Nephron progenitor cell (in vitro differentiated cells): ENCODE measurements at regions not wholly inside any gene's neighbourhood (a gene's known extent, or its start where the extent isn't known, plus 50 kb on each side); places are given as distances from the start of the nearest gene placed in this dataset.

Experiments
- DNase-seq: peaks from one replicate; pipeline ENCODE4 v3.0.0; 2021
- H3K27ac Mint-ChIP-seq: 2 replicates; pipeline ENCODE4 v1.8.0; 2021; ENCODE audit warnings: mild to moderate bottlenecking, moderate library complexity, mixed read lengths
- H3K27me3 Mint-ChIP-seq: 2 replicates; pipeline ENCODE4 v1.8.0; 2021; ENCODE audit warnings: mild to moderate bottlenecking, low read depth, mixed read lengths; ENCODE audit not compliant: poor library complexity
- H3K36me3 Mint-ChIP-seq: 2 replicates; pipeline ENCODE4 v1.8.0; 2021; ENCODE audit warnings: low read depth, mixed read lengths
- H3K4me1 Mint-ChIP-seq: 2 replicates; pipeline ENCODE4 v1.8.0; 2021; ENCODE audit warnings: mixed read lengths
- H3K4me3 Mint-ChIP-seq: 2 replicates; pipeline ENCODE4 v1.8.0; 2021; ENCODE audit warnings: mild to moderate bottlenecking, moderate library complexity, mixed read lengths
- H3K9me3 Mint-ChIP-seq: 2 replicates; pipeline ENCODE4 v1.8.0; 2021; ENCODE audit warnings: mild to moderate bottlenecking, moderate library complexity, mixed read lengths
- CTCF ChIP-seq: fragments of 200-600 bp; sonication (generic); IDR thresholded peaks from 2 replicates; pipeline ENCODE4 v1.5.0; 2021; ENCODE audit warnings: antibody characterized with exemption

GRCh38 chr12:84191779-84192178, 720.8 kb downstream of the SLC6A15 start:
- H3K36me3 Mint-ChIP-seq: no peaks in the 10 kb centered on the region
- H3K4me1 Mint-ChIP-seq: no peaks in the 10 kb centered on the region
- H3K27me3 Mint-ChIP-seq: peaks cover 3% of the 10 kb centered on the region
- no peak overlapping the region for H3K4me3 Mint-ChIP-seq
- H3K27ac Mint-ChIP-seq: no peak overlapping the region
- TF ChIP-seq CTCF: no peak
- peaks cover 27% of the 10 kb centered on the region for H3K9me3 Mint-ChIP-seq
- DNase-seq: no peak

GRCh38 chr12:84186433-84186832, 726.2 kb downstream of the SLC6A15 start:
- Mint-ChIP-seq H3K9me3 (peaks cover 4% of the 10 kb centered on the region), H3K4me1 (no peaks in the 10 kb centered on the region), H3K36me3 (no peaks in the 10 kb centered on the region), H3K4me3 (no peak overlapping the region), H3K27me3 (no peaks in the 10 kb centered on the region), H3K27ac (no peak overlapping the region)
- no peak for DNase-seq
- no peak for TF ChIP-seq CTCF

- no peaks in the 10 kb centered on the region for H3K27me3 Mint-ChIP-seq
- no peak overlapping the region for H3K27ac Mint-ChIP-seq
- H3K36me3 Mint-ChIP-seq: no peaks in the 10 kb centered on the region
- H3K4me3 Mint-ChIP-seq: no peak overlapping the region
- no peak for TF ChIP-seq CTCF
- DNase-seq: no peak
- no peaks in the 10 kb centered on the region for H3K4me1 Mint-ChIP-seq
- H3K9me3 Mint-ChIP-seq: no peaks in the 10 kb centered on the region
These were observed 729.0 kb downstream of the SLC6A15 start for GRCh38 chr12:84183576-84183975.

- TF ChIP-seq CTCF: no peak
- Mint-ChIP-seq H3K27ac (no peak overlapping the region), H3K4me3 (no peak overlapping the region), H3K36me3 (no peaks in the 10 kb centered on the region), H3K4me1 (no peaks in the 10 kb centered on the region), H3K9me3 (no peaks in the 10 kb centered on the region), H3K27me3 (no peaks in the 10 kb centered on the region)
- DNase-seq: no peak
These were observed 738.5 kb downstream of the SLC6A15 start for GRCh38 chr12:84174115-84174514.

GRCh38 chr12:84172823-84173424, 739.7 kb downstream of the SLC6A15 start:
- H3K4me1 Mint-ChIP-seq: no peaks in the 10 kb centered on the region
- DNase-seq: no peak
- H3K27ac Mint-ChIP-seq: no peak overlapping the region
- H3K4me3 Mint-ChIP-seq: no peak overlapping the region
- no peaks in the 10 kb centered on the region for H3K36me3 Mint-ChIP-seq
- H3K27me3 Mint-ChIP-seq: no peaks in the 10 kb centered on the region
- TF ChIP-seq CTCF: no peak
- no peaks in the 10 kb centered on the region for H3K9me3 Mint-ChIP-seq

GRCh38 chr12:84166812-84167211, 745.8 kb downstream of the SLC6A15 start:
- H3K4me1 Mint-ChIP-seq: no peaks in the 10 kb centered on the region
- TF ChIP-seq CTCF: no peak
- H3K27ac Mint-ChIP-seq: no peak overlapping the region
- no peaks in the 10 kb centered on the region for H3K27me3 Mint-ChIP-seq
- no peaks in the 10 kb centered on the region for H3K36me3 Mint-ChIP-seq
- no peak overlapping the region for H3K4me3 Mint-ChIP-seq
- no peaks in the 10 kb centered on the region for H3K9me3 Mint-ChIP-seq
- no peak for DNase-seq
